GM12865 (cell line): ENCODE measurements at regions not wholly inside any gene's neighbourhood (a gene's known extent, or its start where the extent isn't known, plus 50 kb on each side); places are given as distances from the start of the nearest gene placed in this dataset.

Experiments used
- DNase-seq: peaks from one replicate; pipeline ENCODE4 v3.0.0; 2010; ENCODE audit warnings: low read depth
- H3K4me3 ChIP-seq: 2 replicates; pipeline ENCODE4 v1.5.1; 2011; ENCODE audit warnings: mild to moderate bottlenecking, low read depth, low read length, control low read depth
- TF ChIP-seq, protein P1 (sequence below): IDR thresholded peaks from 2 replicates; pipeline ENCODE4 v1.5.1; 2011; ENCODE audit warnings: low read length, control low read depth, low read depth, inconsistent platforms; ENCODE audit not compliant: insufficient read depth; ENCODE audit errors: missing control alignments

DNA sequence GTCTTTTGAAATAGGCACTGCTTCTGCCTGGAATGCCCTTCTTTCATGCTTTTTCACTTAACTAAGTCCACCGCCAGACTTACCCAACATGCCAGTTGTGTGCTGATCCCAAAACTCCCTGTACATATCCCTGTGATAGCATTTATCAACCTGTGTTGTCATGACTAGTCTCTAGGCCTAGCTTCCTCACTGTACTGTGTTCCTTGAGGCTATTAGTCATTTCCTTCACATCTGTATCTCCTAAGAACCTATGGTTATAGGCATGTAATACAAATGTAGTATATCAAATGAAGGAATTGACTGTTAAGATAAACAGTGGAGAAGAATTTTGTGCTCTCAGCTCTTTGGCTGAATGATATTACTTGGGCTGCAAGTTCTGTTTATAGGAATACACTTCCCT is 184.3 kb downstream of the CYRIA start:
- DNase-seq: no peak
- H3K4me3 ChIP-seq: no peak overlapping the region

DNA sequence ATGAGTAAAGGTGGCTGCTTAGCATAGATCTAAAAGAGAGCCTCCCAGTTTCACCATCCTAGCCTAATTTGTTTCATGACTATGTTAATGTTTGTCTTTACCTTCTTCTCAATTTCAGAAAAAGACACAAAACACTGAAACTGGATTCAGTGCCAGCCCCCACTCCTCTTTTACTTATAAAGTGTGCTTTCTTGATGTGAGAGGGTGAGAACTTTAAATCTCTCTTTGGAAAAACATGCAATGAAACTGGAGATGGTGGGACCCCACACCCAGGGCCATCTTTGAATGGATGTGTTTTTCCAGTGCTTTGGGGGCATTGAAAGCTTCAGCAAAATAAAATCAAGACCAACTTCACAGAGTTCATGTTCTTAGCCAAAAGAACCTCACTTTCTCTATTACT is 185.9 kb downstream of the CYRIA start:
- no peak for DNase-seq
- TF ChIP-seq, protein P1, sequence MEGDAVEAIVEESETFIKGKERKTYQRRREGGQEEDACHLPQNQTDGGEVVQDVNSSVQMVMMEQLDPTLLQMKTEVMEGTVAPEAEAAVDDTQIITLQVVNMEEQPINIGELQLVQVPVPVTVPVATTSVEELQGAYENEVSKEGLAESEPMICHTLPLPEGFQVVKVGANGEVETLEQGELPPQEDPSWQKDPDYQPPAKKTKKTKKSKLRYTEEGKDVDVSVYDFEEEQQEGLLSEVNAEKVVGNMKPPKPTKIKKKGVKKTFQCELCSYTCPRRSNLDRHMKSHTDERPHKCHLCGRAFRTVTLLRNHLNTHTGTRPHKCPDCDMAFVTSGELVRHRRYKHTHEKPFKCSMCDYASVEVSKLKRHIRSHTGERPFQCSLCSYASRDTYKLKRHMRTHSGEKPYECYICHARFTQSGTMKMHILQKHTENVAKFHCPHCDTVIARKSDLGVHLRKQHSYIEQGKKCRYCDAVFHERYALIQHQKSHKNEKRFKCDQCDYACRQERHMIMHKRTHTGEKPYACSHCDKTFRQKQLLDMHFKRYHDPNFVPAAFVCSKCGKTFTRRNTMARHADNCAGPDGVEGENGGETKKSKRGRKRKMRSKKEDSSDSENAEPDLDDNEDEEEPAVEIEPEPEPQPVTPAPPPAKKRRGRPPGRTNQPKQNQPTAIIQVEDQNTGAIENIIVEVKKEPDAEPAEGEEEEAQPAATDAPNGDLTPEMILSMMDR: no peak
- H3K4me3 ChIP-seq: no peak overlapping the region

More for the DNA sequence above, 184.3 kb downstream of the CYRIA start:
- TF ChIP-seq, protein P1: no peak

DNA sequence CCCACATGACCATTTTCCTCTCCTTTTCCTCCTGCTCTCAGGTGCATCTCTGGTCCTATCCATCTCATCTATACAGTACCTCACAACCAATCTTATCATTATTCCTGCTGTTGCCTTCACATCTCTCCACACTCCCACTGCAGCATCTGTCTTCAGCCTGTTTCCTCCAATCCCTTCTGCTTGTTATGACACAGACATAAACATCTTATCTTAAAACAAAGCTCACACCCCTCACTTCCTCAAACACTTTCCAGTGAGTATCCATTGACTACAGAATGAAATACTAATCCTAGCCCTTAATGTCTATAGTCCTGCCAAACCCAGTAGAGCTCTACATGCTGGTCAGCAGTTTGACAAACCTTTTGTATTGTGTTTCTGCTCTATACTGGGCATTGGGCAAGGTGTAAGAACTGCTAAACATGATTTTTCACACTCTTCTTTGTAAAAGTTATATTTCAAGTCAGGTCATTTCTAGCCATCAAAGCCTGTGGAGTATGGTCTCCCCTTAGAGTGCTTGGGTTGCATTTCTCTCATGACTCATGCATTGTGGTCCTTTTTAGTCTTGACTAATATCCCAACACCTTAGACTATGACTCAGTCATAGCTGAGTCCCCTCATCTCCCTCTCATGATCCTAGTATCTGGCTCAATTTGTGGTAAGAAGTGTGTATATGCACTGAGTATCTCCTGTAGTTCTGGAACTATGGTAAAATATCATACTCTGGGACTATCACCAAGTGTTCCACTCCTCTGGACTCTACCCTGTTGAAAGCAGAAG is 187.0 kb downstream of the CYRIA start:
- TF ChIP-seq, protein P1: no peak
- H3K4me3 ChIP-seq: no peak overlapping the region
- no peak for DNase-seq

DNA sequence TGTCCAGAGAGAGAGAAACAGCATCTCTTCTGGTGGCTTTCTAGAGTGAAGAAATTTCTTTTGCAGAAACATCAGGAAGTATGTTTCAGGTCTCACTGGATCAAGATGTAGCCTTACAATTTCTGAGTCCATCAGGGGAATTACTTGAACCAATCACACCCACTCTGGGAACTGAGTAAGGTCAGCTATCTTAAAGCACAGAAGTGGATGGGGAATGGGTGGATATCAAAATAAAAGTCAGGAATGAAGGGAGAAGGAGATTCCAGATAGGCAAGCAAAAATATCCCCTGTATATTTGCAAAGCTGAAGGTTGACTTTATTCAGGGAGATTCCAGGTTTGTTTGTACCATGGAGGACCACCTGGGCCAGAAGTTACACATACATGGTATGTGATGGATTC is 188.0 kb downstream of the CYRIA start:
- DNase-seq: no peak
- TF ChIP-seq, protein P1: no peak
- no peak overlapping the region for H3K4me3 ChIP-seq

DNA sequence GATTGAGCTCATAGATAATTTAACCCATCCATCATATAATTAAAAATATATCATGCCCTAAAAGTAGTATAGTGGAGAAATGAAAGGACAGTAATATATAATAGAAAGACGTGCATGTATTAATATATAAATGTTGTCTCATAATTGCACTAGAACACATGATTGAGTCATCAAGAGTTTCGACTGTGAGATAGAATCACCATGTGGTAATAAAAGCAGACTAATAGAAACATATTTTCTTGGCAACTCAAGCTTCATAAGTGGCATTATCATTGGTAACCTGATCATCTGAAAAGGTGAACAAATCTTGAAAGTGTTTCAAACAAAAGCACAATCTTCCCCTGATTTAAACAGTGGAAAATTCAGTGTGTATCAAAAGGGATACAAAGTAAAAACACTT is 188.8 kb downstream of the CYRIA start:
- H3K4me3 ChIP-seq: no peak overlapping the region
- no peak for DNase-seq
- TF ChIP-seq, protein P1: no peak

DNA sequence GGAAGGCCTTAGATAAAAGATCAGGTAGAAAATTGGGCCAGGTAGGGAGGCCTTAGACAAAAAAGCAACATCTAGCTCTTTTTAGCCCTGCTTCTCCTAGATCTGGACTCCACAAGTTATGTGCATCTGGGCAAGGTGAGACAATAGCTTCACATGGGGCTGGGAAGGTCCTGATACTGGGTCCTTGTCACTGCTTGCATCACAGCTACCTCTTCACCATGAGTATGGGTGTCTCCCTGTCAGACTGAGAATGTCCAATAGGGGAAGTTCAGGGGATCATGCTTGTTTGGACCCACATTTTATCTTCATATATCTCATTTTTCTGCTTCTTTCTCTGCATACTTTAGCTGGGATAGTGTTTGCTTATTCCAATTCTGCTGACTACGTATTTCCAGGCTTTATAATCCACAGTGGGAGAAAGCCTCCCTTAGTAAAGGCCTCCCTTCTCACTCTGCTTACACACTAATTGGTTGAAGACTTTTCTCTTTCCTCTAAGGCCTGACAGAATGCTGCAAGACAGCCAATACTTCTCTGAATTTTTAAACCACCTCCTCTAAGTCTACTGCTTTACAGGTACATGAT is 189.6 kb downstream of the CYRIA start:
- no peak for DNase-seq
- no peak overlapping the region for H3K4me3 ChIP-seq
- TF ChIP-seq, protein P1: no peak
